Activated T-cell treated with anti-CD3 and anti-CD28 coated beads, Interleukin-2, amount 50 U/mL, for 4 hours (primary cell): ENCODE measurements at regions not wholly inside any gene's neighbourhood (a gene's known extent, or its start where the extent isn't known, plus 50 kb on each side); places are given as distances from the start of the nearest gene placed in this dataset.

Source experiments
- ATAC-seq, 2 donors: fragments of 200-7000 bp; cut with Tn5 transposase; one replicate each; pipeline ENCODE4 v1.10.0; 2021
- DNase-seq: peaks from one replicate; pipeline ENCODE4 v3.0.0-alpha.2; 2020
- H3K27me3 Mint-ChIP-seq: one replicate; pipeline ENCODE4 v1.8.0; 2021; ENCODE audit warnings: low read depth, mixed read lengths
- H3K36me3 Mint-ChIP-seq: one replicate; pipeline ENCODE4 v1.8.0; 2022; ENCODE audit warnings: mixed read lengths; ENCODE audit not compliant: insufficient read depth
- H3K4me1 Mint-ChIP-seq: one replicate; pipeline ENCODE4 v1.8.0; 2021; ENCODE audit warnings: low read depth, mixed read lengths
- H3K4me3 Mint-ChIP-seq: one replicate; pipeline ENCODE4 v1.8.0; 2021; ENCODE audit warnings: mild to moderate bottlenecking, moderate library complexity, mixed read lengths
- H3K9me3 Mint-ChIP-seq: one replicate; pipeline ENCODE4 v1.8.0; 2021; ENCODE audit warnings: mixed read lengths

DNA sequence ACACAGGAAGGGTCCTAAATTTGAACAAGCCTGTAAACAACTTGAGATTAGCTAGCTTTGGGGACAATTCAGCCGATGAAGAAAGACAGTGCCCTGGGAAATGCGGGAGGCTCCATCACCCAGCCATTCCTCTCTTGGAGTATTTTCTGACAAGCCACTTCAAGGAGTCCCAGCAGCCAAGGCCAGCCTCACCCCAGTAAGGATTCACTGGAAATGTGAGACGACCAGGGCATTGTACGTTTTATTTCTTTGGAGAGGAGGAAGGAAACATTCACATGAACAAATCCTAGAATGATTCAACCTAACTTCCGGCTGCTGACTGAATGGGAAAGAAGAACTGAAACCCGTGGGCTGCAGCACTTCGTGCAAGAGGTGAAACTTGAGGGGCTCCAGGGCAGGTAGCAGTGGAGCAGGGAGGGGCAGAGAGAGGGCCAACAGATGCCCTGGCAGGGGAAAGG lies 116.4 kb upstream of the ARHGEF3 start:
- H3K9me3 Mint-ChIP-seq, result peaks cover 5% of the 10 kb centered on the region
- H3K36me3 Mint-ChIP-seq, result peaks cover 5% of the 10 kb centered on the region
- no peaks in the 10 kb centered on the region for H3K27me3 Mint-ChIP-seq
- peaks cover 87% of the 10 kb centered on the region for H3K4me1 Mint-ChIP-seq
- H3K4me3 Mint-ChIP-seq, result peak overlapping the region; percentile 81
- no peak for DNase-seq
- peak; percentile 28 to 33 for ATAC-seq

DNA sequence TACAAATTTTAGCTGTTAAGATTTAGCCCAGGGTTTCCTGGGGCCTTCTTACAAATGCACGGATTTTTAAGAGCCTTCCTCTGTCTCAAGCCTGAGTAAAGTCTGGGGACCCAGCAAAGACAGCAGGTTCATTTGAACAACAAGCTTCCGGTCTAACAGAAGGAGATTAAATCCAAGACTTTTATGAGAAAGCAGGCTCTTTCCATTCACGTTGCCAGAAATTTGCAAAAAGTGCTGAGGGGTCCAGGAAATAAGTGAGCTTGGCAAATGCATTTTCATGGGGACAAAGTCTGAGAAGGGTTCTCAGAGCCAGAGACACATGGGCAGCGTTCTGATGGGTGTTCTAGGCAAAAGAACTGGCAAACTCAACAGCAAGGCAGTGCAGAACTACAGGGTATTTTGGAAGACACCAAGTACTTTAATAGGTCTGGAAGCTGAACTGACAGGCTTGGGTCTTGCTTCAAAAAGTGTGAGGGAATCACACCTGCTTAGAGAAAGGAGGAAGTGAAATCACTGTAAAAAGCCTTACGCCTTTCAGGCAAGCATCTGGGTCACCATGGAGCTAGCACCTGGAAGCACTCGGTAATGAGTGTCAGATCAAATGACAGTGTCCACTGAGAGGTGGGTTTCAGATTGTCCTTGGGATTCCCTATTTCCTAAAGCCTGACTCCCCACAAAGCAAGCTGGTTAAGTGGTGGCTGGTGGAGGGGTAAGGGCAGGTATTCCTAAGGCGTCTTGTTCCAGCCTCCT lies 115.8 kb upstream of the ARHGEF3 start:
- H3K27me3 Mint-ChIP-seq, result no peaks in the 10 kb centered on the region
- peaks cover 90% of the 10 kb centered on the region for H3K4me1 Mint-ChIP-seq

DNA sequence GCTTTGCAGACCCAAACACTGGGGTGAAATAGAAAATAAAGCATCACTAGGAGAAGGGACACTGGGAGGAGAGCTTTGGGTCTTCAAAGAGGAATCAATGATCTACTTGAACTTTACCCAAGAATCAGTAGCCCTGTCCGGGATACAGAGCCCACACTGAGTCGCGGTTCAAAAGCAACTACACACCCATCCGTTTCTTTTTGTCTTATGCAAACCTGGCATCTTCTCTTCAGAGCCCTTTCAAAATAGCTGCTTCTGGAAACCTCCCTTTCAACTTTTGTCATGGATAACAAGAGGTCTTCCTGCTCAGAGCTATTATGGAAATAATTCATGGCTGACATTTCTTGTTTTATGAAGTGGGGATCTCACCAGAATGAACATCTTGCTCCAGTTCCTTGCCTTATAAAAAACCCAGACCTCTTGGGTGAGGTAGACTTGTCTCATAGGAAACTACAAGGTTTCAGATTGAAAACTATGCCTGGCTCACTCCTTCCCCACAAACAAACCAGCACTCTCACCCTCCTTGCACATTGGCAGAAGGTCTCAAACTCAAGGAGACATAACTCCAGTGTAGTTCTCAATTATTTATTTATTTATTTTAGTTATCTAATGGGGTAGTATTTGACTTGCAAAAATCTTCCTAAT lies 115.1 kb upstream of the ARHGEF3 start:
- H3K27me3 Mint-ChIP-seq, result no peaks in the 10 kb centered on the region
- H3K36me3 Mint-ChIP-seq, result peaks cover 5% of the 10 kb centered on the region
- DNase-seq (no peak), ATAC-seq (peak; percentile 36 to 44)
- H3K4me3 Mint-ChIP-seq, result peak overlapping the region; percentile 81
- H3K4me1 Mint-ChIP-seq, result peaks cover 83% of the 10 kb centered on the region
- peaks cover 5% of the 10 kb centered on the region for H3K9me3 Mint-ChIP-seq

More for the DNA sequence above, 115.8 kb upstream of the ARHGEF3 start:
- no peak for ATAC-seq
- peaks cover 5% of the 10 kb centered on the region for H3K9me3 Mint-ChIP-seq
- H3K4me3 Mint-ChIP-seq, result peak overlapping the region; percentile 81
- peaks cover 5% of the 10 kb centered on the region for H3K36me3 Mint-ChIP-seq
- DNase-seq, result no peak

GRCh38 chr3:56915966-56916586 lies 114.3 kb upstream of the ARHGEF3 start:
- peak overlapping the region; percentile 81 for H3K4me3 Mint-ChIP-seq
- ATAC-seq (peak; percentile 83), DNase-seq (peak; percentile 52)
- peaks cover 5% of the 10 kb centered on the region for H3K9me3 Mint-ChIP-seq
- peaks cover 5% of the 10 kb centered on the region for H3K36me3 Mint-ChIP-seq
- H3K4me1 Mint-ChIP-seq, result peaks cover 78% of the 10 kb centered on the region
- no peaks in the 10 kb centered on the region for H3K27me3 Mint-ChIP-seq

DNA sequence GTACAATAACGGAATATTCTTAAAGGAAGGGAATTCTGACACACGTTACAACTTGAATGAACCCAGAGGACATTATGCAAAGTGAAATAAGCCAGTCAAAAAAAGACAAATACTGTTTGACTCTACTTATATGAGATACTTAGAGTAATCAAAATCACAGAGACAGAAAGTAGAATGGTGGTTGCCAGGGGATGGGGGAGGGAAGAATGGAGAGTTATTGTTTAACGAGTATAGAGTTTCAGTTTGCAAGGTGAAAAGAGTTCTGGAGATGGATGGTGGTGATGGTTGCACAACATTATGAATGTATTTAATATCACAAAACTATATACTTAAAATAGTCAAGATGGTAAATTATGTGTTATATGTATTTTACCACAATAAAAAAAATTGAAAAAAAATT lies 112.9 kb upstream of the ARHGEF3 start:
- peaks cover 5% of the 10 kb centered on the region for H3K9me3 Mint-ChIP-seq
- no peak for ATAC-seq
- DNase-seq, result no peak

GRCh38 chr3:56911363-56911762 lies 109.6 kb upstream of the ARHGEF3 start:
- H3K27me3 Mint-ChIP-seq, result no peaks in the 10 kb centered on the region
- no peak overlapping the region for H3K4me3 Mint-ChIP-seq
- no peak for ATAC-seq
- peaks cover 71% of the 10 kb centered on the region for H3K4me1 Mint-ChIP-seq
- H3K9me3 Mint-ChIP-seq, result peaks cover 5% of the 10 kb centered on the region
- peaks cover 24% of the 10 kb centered on the region for H3K36me3 Mint-ChIP-seq
- DNase-seq, result no peak

More for the DNA sequence above, 112.9 kb upstream of the ARHGEF3 start:
- peak overlapping the region; percentile 81 for H3K4me3 Mint-ChIP-seq
- H3K36me3 Mint-ChIP-seq, result peaks cover 7% of the 10 kb centered on the region
- peaks cover 81% of the 10 kb centered on the region for H3K4me1 Mint-ChIP-seq
- H3K27me3 Mint-ChIP-seq, result no peaks in the 10 kb centered on the region

DNA sequence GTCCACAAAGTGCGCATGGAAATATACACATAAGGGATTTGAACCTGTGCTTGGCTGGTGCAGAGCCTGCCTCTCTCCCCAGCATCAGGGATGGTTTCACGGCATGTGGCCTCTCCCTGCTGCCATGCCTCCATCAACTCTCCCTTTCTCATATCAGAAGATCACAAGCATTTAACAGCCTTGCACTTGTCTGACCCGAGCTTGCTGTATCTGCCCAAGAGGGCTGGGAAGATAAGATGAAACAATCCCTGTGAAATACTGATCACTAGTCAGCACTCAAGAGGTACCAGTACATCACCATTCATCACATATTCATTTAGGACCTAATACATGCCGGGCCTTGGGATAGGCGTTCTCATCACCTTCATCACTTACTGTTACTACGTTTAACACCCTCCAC lies 107.6 kb upstream of the ARHGEF3 start:
- DNase-seq (no peak), ATAC-seq (no peak)
- Mint-ChIP-seq H3K4me1 (peaks cover 61% of the 10 kb centered on the region), H3K36me3 (peaks cover 24% of the 10 kb centered on the region), H3K4me3 (no peak overlapping the region), H3K9me3 (peaks cover 5% of the 10 kb centered on the region), H3K27me3 (no peaks in the 10 kb centered on the region)

DNA sequence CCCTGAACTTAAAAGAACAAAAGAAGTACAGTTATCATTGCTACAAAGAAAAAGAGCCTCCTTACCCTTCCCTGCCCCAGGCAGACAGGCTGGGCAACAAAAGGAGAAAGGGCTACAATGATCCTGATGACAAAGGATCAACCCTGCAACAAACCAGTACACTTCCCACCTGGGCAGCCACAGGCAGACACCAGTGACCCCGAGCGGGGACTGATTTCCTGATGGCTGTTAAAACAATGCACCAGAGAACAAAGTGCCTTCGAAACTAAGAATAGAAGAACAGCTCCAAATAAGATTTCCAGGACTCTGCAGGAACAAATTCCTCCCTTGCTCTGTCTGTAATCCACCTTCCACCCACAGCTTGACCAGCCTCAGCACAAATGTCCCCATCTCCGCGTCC lies 106.3 kb upstream of the ARHGEF3 start:
- H3K36me3 Mint-ChIP-seq, result peaks cover 19% of the 10 kb centered on the region
- H3K4me1 Mint-ChIP-seq, result peaks cover 53% of the 10 kb centered on the region
- H3K27me3 Mint-ChIP-seq, result no peaks in the 10 kb centered on the region
- DNase-seq (no peak), ATAC-seq (no peak)
- H3K9me3 Mint-ChIP-seq, result no peaks in the 10 kb centered on the region
- H3K4me3 Mint-ChIP-seq, result no peak overlapping the region

GRCh38 chr3:56904552-56905215 lies 102.9 kb upstream of the ARHGEF3 start:
- Mint-ChIP-seq H3K36me3 (peaks cover 17% of the 10 kb centered on the region), H3K4me1 (peaks cover 65% of the 10 kb centered on the region), H3K9me3 (no peaks in the 10 kb centered on the region), H3K4me3 (no peak overlapping the region), H3K27me3 (no peaks in the 10 kb centered on the region)
- ATAC-seq (peak in 1 of 2 donors; percentile 46), DNase-seq (no peak)

DNA sequence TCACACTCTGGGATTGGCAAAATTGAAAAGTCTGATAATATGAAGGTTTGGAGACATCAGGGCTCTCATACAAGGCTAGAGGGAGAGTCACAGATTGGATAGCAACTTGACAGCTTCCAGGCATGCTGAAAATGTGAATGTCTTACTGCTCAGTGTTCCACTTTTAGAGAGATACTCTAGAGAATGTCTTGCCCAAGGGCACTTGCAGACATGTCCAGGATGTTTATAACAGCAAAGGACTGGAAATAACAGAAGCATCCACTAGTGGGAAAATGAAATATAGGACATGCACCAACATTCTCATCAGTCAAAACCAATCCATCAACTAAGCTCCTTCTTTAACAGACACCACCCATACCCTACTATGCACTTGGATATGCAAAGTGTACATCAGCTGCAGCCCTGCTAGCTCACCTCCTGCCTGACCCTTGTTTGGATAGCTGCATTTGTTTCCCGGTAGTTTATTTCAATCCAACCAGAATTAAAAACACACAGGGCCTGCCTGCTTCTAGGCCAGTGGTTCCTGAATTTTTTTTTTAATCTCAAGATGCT lies 101.6 kb upstream of the ARHGEF3 start:
- no peak for DNase-seq
- H3K9me3 Mint-ChIP-seq, result no peaks in the 10 kb centered on the region
- peaks cover 8% of the 10 kb centered on the region for H3K36me3 Mint-ChIP-seq
- no peak for ATAC-seq
- no peaks in the 10 kb centered on the region for H3K27me3 Mint-ChIP-seq
- H3K4me3 Mint-ChIP-seq, result no peak overlapping the region
- H3K4me1 Mint-ChIP-seq, result peaks cover 59% of the 10 kb centered on the region

- Mint-ChIP-seq H3K4me1 (peaks cover 52% of the 10 kb centered on the region), H3K4me3 (no peak overlapping the region), H3K9me3 (no peaks in the 10 kb centered on the region), H3K27me3 (no peaks in the 10 kb centered on the region), H3K36me3 (peaks cover 4% of the 10 kb centered on the region)
- ATAC-seq, result no peak
- no peak for DNase-seq
These were observed 100.9 kb upstream of the ARHGEF3 start for GRCh38 chr3:56902468-56903160.

- Mint-ChIP-seq H3K4me3 (no peak overlapping the region), H3K36me3 (peaks cover 6% of the 10 kb centered on the region), H3K4me1 (peaks cover 59% of the 10 kb centered on the region), H3K9me3 (no peaks in the 10 kb centered on the region), H3K27me3 (no peaks in the 10 kb centered on the region)
- ATAC-seq (no peak), DNase-seq (no peak)
These were observed 99.1 kb upstream of the ARHGEF3 start for GRCh38 chr3:56900801-56901200.

DNA sequence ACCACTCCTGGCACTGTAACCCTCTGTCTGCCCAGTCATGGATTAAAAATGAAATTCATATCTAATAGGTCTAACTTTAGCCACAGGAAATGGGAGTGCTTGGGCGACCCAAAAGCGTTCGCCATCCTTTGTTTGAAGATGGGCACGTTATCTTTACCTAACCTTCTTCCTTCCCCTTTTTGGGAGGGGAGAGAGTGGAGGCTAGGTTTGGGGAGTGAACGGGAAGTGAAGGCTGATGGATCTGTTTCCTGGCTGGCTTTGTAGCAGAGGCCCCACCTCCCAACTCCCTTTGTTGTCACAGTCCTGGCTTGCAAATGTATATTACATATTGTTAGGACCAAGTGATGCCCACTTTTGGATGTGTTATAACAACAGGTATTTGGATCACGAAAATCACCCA lies 98.1 kb upstream of the ARHGEF3 start:
- no peaks in the 10 kb centered on the region for H3K27me3 Mint-ChIP-seq
- DNase-seq, result no peak
- ATAC-seq, result no peak
- H3K9me3 Mint-ChIP-seq, result no peaks in the 10 kb centered on the region
- H3K4me3 Mint-ChIP-seq, result no peak overlapping the region
- peaks cover 60% of the 10 kb centered on the region for H3K4me1 Mint-ChIP-seq
- peaks cover 6% of the 10 kb centered on the region for H3K36me3 Mint-ChIP-seq
